ENCODE measurements at regions not wholly inside any gene's neighbourhood (a gene's known extent, or its start where the extent isn't known, plus 50 kb on each side); places are given as distances from the start of the nearest gene placed in this dataset.
"Not testable (repeated sequence)": the region's sequence is repeated elsewhere in the genome, so short reads cannot be mapped to it uniquely, and the experiment has no call there.

GRCh38 chr3:80314541-80314940, 546.7 kb upstream of the ROBO1 start:
- not testable (repeated sequence) for TF ChIP-seq CTCF (conservative IDR thresholded peaks at IDR 0.05; ENCODE audit: low read length); EZH2phosphoT487 (IDR thresholded peaks at IDR 0.05; ENCODE audit: borderline replicate concordance, low read depth, low read length)
